Stimulated activated CD8-positive, alpha-beta memory T cell treated with anti-CD3 and anti-CD28 coated beads, Interleukin-4, amount 100 ng/mL, for 48 hours (primary cell): ENCODE measurements at regions not wholly inside any gene's neighbourhood (a gene's known extent, or its start where the extent isn't known, plus 50 kb on each side); places are given as distances from the start of the nearest gene placed in this dataset.

Experiments used
- DNase-seq: peaks from one replicate; pipeline ENCODE4 v3.0.0-alpha.2; 2020

DNA sequence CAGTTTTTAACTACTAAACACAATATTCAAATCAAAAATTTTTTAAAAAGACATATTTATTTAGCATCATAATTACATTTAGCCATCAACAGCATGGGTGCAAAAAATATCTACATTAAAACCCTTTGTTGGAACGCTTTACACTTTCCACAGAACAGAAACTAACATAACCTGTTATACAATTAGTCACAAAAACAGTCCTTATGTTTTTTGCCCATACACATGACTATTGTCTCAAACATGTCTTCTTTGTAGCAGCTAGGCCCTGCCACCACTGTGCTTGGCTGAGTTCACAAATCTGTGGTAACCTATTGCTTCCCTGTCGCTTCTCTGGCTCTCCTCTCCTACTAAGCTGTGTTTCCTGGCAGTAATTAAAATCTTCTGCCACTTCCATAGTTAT is 1350.0 kb upstream of the ADGRL2 start:
- no peak for DNase-seq

DNA sequence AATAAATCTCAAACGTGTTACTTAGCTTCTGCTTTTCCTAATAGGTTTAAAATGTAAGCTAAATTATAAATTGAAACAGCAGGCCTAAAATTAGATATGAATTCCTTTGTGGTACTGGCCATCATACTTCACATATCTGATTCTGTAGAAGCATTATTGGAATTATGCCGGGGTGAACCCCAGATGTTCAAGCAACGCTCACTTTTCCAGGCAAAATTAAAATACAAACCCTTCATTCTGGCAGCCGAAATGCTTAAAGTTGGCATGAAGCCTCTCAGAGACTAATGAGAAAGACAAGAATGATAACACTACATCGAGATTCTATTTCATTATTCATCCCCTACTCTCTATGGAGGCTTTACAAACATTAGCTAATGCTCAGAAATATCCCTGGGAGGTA is 1352.7 kb upstream of the ADGRL2 start:
- DNase-seq = no peak

DNA sequence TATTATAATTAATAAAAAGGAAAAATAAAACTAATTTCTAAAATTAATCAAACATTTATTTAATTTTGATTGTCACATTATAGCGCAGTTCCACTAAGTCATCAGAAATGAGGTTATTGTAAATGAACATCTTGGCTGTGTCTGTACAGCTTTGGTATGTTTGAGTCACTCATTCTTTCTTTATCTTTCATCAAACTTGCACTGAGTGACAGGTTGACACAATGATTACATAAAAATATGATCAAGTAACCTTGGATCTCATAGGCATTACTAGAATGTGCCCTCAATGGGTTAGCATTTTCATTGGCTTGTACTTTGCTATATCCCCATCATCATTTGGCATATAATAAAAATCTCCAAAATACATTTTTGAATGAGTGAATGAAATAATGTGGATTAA is 1353.2 kb upstream of the ADGRL2 start:
- DNase-seq = no peak

DNA sequence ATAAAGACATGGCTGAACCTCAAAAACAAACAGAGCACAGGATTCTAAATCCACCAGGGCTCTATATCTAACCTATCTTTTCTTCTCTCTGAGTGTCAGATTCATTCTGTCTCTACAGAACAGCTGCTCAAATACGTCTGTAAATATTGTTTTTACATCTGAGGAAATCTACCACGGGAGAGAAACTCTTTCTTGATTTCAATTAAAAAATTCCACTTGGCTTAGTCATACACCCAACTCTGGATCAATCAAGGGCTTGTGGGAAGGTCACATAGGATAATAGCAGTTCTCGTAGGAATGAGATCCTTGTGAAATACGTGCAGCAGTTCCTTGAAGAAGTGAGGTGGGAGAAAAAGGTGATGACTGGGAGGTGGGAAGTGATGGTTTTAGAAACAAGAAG is 1355.7 kb upstream of the ADGRL2 start:
- no peak for DNase-seq

DNA sequence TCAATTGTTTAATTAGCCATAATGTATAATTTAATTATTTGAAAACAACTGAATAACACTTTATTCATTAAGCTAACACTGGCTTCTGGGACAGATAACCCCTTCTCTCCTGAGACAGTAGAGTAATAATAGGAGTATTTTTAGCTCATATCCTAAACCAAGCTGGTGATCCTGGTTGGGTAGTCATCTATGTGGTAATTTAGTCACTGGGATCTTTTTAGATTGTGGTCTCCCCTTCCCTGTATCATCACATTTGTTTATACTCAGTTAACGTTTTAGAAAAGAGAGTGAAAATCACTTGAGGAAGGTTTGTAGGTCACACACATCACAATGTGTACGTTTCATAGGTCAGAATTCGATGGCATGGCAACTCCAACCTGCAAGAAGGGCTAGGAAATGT is 1356.6 kb upstream of the ADGRL2 start:
- no peak for DNase-seq

DNA sequence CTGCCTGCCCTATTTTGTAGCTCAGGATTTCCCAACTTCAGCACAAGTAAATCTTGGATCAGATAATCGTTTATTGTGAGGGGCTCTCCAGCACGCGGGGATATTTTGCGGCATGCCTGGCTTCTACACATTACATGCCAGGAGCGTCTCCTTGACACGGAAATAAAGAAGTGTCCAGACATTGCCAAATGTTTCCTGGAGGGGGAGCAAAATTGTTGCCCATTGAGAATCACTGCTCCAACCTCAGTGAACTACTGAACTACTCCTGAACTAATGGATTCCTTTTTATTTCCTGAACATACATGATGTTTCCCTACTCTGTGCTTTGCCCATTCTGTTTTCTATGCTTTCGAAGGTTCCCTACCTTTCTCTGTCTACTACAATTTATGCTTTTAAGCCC is 1359.1 kb upstream of the ADGRL2 start:
- no peak for DNase-seq

DNA sequence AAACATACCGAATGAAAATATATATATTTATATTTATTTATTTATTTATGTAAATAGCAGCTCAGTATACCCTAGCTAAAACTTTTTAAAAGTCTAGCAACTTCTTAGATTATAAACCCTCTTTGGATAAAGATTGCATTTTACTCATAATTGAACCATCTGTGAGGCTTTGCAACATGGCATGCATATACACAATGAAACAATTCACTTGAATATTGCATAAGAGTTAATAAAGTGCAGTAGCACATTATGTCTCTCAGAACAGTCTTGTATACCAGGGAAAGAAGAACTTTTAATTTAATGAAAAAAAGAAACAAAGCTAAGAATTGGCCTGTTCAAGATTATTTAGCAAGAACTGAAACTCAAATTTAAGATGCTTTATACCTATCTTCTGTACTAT is 1363.9 kb upstream of the ADGRL2 start:
- no peak for DNase-seq

DNA sequence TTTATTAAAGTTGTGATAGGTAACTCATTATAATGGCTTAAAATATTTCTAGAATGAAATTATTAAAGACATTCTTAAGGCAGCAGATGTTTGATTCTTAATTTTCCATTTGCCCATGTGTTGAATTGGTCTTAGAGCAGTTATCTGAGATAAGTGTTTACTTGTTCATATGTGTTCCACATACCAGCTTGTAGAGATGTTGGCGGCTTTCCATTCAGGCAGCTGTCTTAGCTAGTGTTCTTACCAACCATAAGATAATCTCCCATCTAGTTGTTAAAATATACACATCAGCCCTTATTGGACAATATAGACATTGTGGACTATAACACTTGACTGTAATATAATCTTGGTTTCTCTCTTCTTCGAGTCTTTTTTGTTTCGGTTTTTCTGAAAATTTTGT is 1372.9 kb upstream of the ADGRL2 start:
- no peak for DNase-seq

DNA sequence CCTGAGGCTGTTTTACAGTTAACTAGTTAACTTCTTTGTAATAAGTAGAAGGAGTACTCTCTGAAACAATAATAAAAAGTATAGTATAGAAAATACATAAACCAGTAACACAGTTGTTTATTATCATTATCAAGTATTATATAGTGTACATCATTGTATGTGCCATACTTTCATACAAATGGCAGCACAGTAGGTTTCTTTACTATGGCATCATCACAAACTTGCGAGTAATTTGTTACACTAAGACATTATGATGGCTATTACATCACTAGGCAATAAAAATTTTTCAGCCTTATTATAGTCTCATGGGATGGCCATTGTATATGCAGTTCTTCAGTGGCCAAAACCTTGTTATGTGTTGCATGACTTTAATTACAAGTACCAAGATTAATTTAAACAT is 1376.5 kb upstream of the ADGRL2 start:
- no peak for DNase-seq

DNA sequence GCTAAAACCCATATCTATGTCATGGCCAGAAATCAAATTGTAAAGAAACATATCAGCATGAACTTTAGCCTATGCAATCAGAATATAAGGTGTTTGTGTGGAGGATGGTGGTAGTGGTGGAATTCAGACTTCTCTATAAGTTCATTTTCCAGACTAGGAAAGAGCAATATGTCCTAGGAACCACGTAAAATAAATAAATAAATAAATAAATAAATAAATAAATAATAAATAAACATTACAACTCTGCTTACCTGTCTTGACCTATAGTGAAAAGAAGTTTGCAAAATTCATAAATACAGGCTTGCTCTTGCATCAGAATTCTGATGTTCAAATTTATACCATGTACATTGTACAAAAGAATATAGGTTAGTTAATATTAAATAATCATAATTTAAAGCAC is 1382.6 kb upstream of the ADGRL2 start:
- no peak for DNase-seq

DNA sequence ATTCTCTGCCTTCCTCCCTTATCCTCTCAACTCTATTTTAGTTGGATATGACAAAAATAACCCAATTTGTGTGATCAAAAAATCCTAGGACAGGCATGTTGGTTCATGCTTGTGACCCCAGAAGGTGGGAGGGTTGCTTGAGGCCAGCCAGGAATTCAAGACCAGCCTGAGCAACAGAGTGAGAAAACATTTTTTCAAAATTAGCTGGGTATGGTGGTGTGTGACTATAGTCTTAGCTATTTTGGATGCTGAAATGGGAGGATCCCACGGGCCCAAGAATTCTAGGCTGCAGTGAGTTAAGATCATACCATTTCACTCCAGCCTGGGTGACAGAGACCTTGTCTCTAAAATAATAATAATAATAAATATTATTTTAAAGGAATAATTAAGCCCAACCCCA is 1383.1 kb upstream of the ADGRL2 start:
- no peak for DNase-seq

DNA sequence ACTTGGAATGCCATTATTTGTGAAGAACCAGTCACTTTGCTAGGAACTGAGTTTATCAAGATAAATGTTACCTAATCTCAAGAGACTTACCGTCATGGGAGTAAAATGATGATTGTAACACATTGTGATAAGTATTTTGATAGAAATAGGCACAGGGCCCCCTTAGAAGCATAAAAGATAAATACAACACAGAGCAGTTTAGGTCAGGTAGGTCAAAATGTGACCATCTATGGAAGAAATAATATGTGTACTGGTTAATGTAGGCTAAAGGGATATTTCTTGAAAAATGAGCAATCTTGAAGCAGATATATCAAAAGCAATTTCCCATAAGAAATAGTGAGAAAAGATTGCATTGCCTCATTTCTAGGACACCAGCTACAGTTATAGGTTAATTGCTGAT is 1386.8 kb upstream of the ADGRL2 start:
- DNase-seq = no peak

DNA sequence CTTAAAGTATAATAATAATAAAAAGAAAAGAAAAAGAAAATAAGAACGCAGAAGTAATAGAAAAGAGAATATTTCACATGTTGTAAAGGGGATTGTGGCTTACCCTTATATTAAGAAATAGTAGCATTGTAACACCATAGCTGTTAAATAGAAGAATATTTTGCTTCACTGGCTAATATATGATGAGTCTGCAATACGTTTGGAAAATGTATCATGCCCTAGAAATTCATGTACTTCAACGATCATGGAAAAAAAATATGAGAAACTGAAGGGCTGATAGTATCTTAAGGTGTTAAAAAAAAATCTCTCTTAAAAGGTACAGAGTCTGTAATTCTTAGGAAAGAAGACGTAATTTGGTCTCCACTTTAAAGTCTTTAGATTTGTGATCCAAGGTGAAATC is 1390.5 kb upstream of the ADGRL2 start:
- DNase-seq = no peak

DNA sequence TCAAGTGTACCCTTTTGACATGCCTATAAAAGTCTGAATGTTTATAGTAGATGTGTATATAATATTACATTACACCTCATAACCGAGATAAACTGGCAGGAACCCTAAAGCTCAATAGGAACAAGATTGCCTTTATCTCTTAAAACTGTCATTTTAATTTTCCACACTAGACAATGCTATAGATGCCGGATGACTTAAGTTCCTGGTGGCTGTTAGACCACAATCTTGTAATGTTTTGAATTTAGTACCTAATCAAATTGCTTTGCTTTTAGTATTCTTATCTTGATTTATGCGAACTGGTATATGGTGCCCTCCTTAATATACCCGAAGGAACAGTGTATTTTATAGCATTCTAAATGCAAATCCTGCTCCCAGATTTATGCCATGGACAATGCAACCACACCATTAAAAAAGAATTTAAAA is 1397.0 kb upstream of the ADGRL4 start:
- no peak for DNase-seq

DNA sequence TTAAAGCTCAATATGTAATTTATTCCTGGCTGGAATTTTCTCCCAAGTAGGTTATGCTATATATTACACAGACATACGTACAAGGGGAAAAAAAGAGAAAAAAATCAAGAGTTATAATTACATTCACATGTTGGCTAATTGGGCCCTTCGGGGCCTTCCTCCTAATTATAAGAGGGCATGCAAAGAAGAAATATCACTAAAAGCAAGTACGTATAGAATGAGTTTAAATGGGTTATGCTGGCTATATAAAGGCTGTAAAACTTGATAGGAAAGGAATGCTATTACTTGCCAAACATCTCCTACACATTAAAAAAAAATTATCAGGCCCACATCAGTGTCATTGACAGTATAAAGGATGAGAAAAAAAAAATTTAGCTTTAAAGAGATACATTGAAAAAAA is 1396.1 kb upstream of the ADGRL4 start:
- DNase-seq = no peak

DNA sequence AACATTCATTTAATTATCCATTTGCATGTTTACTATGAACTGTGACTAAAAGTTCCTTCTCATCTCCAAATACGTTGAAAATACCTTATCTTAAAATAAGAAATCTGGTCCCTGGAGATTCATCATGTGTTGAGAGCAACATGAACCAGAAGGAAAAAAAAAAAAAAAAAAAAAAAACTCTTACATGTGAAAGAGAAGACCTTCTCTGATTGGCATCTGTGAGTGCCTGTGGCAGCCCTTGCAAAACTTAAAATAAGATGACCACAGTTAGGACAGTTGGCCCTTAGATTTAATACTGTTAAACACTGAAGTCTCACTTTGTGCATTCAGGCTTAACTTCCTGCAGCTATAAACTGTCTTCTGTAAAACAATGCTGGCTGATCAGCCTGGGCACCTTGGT is 1395.2 kb upstream of the ADGRL4 start:
- no peak for DNase-seq

DNA sequence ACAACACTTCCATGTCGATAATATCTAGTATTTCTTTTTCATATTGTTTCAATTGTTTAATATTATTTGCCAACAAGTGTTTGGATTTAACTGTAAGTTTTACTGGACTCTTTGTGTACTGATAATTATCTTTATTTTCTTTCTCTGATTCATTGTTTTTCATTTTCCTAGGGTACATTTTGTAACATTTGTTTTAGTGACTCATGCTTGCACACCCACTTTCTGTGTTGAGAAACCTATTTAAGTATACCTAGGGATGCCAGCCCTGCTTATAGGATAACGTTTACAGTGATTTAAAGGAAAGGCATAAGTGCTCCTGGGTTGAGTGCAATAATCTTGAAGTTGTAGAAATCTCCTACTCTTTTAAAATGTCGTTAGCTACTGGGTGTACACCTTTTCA is 1386.0 kb upstream of the ADGRL4 start:
- DNase-seq = no peak

DNA sequence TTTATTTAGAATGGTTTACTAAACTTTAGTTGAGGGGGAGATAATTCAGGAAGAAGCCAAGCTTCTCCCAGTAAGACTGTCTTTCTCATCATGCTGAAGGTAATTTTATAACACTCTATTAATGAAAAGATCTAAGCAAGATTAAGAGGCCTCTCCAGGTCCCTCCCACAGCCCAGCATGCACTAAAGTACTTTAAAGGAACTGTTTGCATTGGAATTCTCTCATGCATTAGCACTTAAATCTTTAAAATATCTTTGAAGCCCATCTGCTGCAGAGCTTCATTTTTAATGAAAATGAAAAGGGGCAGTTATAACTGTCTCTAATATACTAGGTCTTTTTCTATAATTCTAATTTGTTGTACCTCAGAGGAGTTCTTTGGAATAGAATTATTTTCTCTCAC is 1379.1 kb upstream of the ADGRL4 start:
- no peak for DNase-seq

DNA sequence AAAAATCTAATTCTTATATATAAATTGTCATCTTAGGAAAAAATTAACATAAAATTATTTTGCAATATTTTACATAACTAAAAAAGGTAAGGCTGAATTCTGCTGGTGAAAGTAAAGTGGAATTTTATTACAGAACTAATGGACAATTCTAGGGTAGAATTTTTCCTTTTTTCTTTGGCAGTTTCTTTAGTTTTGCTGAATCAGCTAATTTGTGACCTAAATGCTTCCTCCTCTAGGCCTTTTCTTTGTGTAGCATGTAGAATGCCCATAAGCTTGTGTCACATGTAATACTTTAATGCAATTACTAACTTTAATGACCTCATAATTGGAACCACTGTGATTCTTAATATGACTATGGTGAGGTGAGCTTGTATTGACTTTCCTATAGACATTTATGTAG is 1378.4 kb upstream of the ADGRL4 start:
- DNase-seq = no peak

DNA sequence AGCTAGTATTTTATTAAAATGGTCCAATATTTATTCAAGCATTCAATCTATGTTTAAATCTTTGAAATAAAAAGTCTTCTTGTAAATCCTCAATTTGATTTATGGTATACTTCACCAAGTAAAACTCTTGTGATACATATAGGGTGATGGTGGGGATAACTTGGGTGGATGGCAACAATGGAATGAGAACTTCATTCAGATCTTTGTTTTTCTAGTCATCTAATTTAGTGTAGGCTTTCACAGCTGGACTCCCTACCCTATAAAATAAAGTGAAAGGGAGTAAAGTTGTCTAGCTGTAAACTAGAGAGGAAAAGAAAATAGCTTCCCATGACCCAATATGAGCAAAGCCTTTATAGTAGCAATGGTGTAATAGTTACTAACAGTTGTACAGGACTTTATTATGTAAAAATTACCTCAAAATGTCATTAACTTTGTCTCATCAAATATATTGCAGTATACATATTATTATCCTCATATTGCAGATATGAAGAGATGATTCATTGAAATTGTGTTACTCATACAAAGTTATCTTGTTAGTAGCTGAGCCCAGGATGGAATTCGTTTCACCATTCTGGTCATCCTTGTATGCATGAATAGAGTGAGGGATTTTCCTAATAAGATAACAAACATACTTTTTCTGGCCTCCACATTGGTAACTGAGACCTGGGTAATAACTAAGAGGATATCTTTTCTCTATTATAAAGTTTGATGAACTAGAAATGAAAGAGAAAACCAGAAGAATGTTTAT is 1377.7 kb upstream of the ADGRL4 start:
- no peak for DNase-seq

DNA sequence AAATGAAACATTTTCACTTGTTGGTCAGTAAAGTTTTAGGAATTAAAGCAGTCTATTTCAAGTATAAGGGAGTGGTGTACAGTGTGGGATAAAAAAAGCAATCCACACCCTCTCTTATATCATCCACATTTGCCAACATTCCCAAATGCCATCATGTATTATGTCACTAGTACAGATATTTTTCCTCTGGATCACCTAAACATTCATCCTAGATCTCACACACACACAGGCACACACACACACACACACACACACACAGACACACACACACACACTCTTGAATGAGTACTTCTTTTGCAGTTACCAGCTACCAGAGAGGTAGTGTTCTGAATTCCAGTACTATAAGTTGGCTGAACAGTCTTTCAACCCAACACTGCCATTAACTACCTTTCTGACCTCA is 1369.1 kb upstream of the ADGRL4 start:
- DNase-seq = no peak

DNA sequence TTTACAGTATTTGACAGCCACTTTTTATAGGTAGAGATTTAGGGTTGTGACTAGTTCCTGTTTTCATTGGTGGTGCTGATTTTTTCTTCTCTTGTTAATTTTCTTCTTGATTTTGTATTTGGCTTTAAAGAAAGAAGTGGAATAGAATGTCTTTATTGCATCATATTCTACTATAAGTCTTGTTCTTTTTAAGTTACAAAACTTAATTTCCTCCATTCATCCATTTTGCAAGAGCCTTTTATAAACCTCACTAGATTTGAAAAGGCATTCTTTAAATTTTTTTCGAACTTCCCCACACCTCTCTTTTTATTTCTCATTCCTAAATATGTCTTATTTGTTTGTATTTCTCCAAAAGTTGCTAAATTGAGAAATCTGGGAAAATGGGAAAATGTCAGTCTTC is 1368.6 kb upstream of the ADGRL4 start:
- DNase-seq = no peak

DNA sequence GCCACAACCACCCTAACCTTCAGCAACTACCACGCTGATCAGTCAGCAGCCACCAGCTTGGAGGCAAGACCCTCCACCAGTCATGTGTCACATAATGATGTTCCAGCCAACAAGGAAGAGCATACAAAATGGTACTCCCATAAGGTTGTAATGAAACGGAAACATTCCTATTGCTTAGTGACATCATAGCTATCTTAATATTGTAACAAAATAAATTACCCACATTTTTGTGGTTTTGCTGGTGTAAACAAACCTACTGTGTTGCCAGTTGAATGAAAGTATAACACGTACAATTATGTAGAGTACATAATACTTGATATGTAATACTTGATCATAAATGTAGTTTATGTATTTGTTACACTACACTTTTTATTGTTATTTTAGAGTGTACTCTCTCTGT is 1363.2 kb upstream of the ADGRL4 start:
- DNase-seq = no peak

DNA sequence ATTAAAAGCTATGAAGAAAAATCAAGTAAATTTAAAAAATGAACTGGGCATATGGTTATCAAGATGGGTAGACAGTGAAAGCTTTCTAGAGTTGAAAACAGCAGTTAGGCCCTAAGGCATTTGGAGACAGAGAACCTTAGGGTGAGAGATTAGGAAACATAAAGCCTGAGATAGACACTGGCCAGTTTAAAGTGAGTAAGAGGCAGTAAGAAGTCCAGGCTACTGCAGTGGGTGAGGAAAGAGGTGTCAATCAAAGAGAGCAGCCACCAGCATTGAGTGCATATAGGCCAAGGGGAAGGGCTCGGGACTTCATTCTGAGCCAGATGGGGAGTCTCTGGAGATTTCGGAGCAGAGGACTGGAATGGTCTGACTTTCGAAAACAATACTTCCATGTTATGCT is 1360.5 kb upstream of the ADGRL4 start:
- no peak for DNase-seq

DNA sequence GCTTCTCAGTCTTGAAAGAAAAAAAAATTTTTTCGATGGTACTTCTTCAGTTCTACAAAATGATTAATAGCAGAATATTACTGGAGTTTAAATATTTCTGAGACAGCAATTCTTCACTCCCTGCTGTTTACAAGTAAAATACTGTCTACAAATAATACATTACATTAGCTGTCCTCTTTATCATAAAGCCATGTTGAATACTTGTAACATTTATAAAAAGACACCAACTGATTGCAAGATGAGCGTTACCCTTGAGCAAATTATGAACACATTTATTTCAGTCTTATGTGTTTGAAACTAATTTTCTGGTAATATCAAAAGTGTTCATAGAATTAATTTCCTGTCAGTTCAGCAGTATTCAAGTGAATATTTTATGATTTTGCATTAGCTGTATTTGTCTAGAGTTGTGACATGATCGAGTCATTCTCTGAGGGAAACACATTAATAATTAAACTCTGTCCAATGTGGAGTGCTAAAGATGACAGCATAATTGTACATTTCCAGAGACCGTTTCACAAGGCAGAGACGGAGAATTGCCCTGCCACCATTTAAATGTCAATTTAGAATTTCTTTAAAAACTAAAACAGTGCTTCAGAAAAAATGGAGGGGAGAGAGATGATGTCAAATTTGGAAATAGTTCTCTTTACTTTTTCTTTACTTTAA is 1359.0 kb upstream of the ADGRL4 start:
- DNase-seq = no peak
